Activated T-helper 2 cell treated with anti-CD3 and anti-CD28 coated beads, Interferon-gamma antibody, Interleukin-2, Interleukin-4, amounts not matched to agents 10 μg/mL and 5 μg/mL and 100 μg/mL, durations not matched to agents 14 hours and 24 hours and 36 hours (primary cell): ENCODE measurements at regions not wholly inside any gene's neighbourhood (a gene's known extent, or its start where the extent isn't known, plus 50 kb on each side); places are given as distances from the start of the nearest gene placed in this dataset.

ENCODE experiments used
- DNase-seq: peaks from one replicate; pipeline ENCODE4 v3.0.0; 2021; ENCODE audit warnings: low spot score
- H3K27ac Mint-ChIP-seq: one replicate; pipeline ENCODE4 v1.8.0; 2021; ENCODE audit warnings: mixed read lengths
- H3K27me3 Mint-ChIP-seq: one replicate; pipeline ENCODE4 v1.8.0; 2021; ENCODE audit warnings: low read depth, mixed read lengths
- H3K36me3 Mint-ChIP-seq: one replicate; pipeline ENCODE4 v1.8.0; 2021; ENCODE audit warnings: low read depth, mixed read lengths
- H3K4me1 Mint-ChIP-seq: one replicate; pipeline ENCODE4 v1.8.0; 2021; ENCODE audit warnings: low read depth, mixed read lengths
- H3K4me3 Mint-ChIP-seq: one replicate; pipeline ENCODE4 v1.8.0; 2021; ENCODE audit warnings: low read depth, mild to moderate bottlenecking, moderate library complexity, mixed read lengths
- H3K9me3 Mint-ChIP-seq: one replicate; pipeline ENCODE4 v1.8.0; 2021; ENCODE audit warnings: mixed read lengths
- intact Hi-C: fragments of 100-400 bp; cut with micrococcal nuclease; formaldehyde crosslinking; loops from one replicate; pipeline ENCODE4 v1.15.1; 2023

DNA sequence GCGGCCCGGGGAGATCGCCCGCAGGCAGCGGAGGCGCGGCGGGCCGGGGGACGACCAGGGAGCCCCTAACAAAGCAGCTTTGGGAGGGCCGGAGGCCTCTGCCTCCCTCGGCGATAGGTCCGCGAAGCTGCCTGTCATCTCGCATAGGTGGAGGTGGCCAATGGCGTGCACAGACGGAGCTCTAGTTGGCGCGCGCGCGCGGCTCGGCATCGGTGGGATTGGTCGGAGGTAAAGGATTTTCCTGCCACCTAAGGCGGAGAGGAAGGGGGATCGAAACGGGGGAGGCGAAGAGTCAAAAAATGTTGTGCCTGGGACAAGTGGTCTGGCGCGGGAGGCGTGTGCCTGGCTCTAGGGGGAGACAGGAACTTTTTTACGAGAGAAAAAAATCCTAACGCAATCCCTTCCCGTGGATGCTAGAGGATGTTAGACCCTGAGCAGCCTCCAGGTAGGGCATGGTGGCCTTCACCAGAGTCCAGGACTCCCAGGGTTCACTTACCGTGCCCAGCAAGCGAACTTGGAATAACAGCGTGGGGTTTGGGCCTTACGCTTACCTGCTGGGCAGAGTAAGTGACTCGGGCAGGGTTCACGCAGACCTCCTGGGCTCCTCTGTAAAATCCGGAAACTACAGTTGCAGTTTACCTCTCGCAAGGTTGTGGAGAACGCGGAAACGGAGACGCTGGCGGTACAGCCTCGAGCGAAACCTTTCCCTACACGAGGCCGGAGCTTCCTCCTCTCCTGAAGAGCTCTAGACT, 99.9 kb upstream of the SOD1 start:
- peak; percentile 89 for DNase-seq
- Mint-ChIP-seq H3K36me3 (peaks cover 8% of the 10 kb centered on the region), H3K27me3 (peaks cover 36% of the 10 kb centered on the region), H3K4me1 (peaks cover 28% of the 10 kb centered on the region), H3K27ac (peak overlapping the region; percentile 21), H3K4me3 (peak overlapping the region; percentile 81), H3K9me3 (no peaks in the 10 kb centered on the region)
- intact Hi-C loops = loop anchor here (2.0 to 10.0 kb wide), 6 partner anchors 99 to 842 kb away; partner anchors contain the start of genes KRTAP21-3 and SOD1

DNA sequence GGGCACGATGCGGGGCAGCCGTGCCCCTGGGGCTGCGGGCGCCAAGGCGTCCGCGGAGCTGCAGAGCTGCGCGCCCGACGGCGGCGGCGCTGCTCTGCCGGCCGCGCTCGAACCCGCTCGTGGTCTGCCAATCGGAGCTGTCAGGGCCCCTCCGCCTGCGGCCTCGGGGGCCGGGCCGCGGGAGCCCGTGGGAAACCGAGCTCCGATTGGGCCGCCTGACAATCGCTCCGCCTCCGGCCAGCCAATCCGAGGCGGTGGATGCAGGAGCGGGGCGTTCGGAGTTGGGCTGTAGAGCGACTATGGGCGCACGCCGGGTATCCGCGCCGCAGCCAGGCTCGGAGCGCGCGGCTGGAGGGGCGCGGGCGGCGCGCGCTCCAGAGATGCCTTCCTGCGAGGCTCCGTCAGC, 100.5 kb upstream of the SOD1 start:
- H3K4me1 Mint-ChIP-seq = peaks cover 34% of the 10 kb centered on the region
- no peaks in the 10 kb centered on the region for H3K9me3 Mint-ChIP-seq
- intact Hi-C loops = loop anchor here (2.0 to 10.0 kb wide), 6 partner anchors 100 to 842 kb away; partner anchors contain the start of genes KRTAP21-3 and SOD1
- peak overlapping the region; percentile 81 for H3K4me3 Mint-ChIP-seq
- no peak overlapping the region for H3K27ac Mint-ChIP-seq
- DNase-seq = peak; percentile 92
- peaks cover 8% of the 10 kb centered on the region for H3K36me3 Mint-ChIP-seq
- peaks cover 40% of the 10 kb centered on the region for H3K27me3 Mint-ChIP-seq

DNA sequence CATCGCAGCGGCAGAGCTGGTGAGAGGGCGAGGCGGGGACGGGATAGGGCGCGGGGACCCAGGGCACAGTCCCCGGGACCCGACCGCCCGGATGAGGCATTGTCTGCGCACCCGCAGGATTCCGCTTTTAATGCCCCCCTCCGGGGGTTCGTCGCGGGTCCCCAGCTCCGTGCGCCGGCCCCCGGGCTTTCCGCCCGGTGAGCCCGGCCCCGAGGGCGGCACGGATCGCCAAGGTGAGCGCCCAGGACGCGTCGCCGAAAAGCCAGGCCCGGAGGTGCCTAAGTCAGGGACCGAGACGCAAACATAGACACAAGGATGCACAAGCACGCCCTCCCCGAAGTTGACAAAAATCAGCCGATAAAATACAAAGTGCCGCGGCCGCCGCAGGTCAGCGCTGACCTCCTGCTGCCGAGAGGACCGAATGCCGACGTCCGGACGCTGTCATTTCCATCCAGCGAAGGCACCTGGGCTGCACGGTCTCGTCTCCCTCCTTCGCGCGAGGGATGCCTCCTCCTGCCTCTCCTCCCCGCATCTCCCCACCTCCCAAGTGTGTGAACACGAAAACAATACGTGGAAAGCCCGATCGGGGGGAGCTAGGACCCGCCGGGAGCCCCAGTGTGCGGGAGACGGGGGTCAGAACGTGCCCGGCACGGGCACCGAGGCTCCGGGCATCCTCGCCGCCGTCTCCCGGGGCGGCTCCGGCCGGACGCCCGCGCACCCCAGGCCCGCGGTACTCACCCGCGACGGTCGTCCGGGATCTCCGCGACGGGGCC, 101.1 kb upstream of the SOD1 start:
- Mint-ChIP-seq H3K27ac (no peak overlapping the region), H3K4me1 (peaks cover 39% of the 10 kb centered on the region), H3K36me3 (peaks cover 8% of the 10 kb centered on the region), H3K4me3 (peak overlapping the region; percentile 69), H3K9me3 (no peaks in the 10 kb centered on the region), H3K27me3 (peaks cover 45% of the 10 kb centered on the region)
- intact Hi-C loops = loop anchor here (2.0 to 10.0 kb wide), 6 partner anchors 100 to 841 kb away; partner anchors contain the start of genes KRTAP21-3 and SOD1
- DNase-seq = peak; percentile 17

DNA sequence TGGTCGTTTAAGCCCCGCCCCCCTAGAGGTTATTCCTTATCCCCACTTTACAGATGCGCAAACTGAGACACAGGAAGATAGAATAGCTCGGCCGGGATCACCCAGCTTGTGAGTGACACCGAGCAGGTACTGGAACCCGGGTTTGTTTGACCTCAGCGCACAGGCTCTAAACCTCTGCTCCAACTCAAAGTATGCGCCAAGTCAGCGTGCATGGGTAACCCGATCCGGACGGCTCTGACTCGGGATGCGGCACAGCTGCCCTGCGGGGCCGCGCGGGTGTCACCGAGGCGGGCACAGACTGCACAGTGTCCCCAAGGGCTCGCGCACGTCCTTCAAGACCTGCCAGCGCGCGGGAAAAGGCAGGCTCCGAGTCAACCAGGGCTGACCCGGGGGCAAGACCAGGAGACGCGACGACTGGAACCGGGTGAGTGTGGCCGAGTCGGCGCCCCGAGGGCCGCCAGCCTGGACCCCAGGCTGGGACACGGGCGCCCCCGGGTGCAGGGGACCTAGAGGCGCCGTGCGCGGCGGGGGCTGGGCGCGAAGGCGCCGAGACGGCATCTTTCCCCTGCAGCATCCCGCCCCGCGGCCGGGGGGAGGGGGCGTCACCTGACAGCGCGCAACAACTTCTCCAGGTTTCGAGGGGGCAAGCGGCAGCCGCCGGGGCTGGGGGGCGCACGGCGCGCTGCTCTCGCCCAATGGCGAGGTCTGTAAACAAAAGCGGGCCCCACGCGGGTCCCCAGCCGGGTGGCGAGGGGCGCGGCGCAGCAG, 101.9 kb upstream of the SOD1 start:
- Mint-ChIP-seq H3K27ac (no peak overlapping the region), H3K27me3 (peaks cover 53% of the 10 kb centered on the region), H3K4me1 (peaks cover 45% of the 10 kb centered on the region), H3K9me3 (no peaks in the 10 kb centered on the region), H3K4me3 (peak overlapping the region; percentile 68), H3K36me3 (peaks cover 8% of the 10 kb centered on the region)
- peak; percentile 11 for DNase-seq
- intact Hi-C loops = loop anchor here (2.0 to 10.0 kb wide), 6 partner anchors 101 to 840 kb away; partner anchors contain the start of genes KRTAP21-3 and SOD1

DNA sequence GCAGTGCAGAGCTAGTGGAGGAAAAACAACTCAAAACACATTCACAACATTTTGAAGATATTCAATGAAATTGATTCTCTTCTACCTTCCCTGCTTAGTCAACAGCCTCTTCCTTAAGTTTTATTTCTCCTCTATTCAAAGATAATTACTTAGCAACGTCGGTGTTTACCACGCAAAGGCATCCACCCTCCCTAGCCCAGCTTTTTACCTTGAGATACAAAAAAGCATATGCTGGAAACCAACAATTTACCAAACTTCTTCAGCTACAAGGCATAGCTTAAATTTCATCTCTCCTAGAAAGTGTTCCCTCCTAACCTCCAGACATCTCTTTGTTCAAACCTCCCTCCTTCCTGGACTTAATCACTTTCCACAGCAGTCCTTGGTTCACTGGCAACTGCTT, 102.8 kb upstream of the SOD1 start:
- Mint-ChIP-seq H3K4me3 (peak overlapping the region; percentile 68), H3K27me3 (peaks cover 55% of the 10 kb centered on the region)

DNA sequence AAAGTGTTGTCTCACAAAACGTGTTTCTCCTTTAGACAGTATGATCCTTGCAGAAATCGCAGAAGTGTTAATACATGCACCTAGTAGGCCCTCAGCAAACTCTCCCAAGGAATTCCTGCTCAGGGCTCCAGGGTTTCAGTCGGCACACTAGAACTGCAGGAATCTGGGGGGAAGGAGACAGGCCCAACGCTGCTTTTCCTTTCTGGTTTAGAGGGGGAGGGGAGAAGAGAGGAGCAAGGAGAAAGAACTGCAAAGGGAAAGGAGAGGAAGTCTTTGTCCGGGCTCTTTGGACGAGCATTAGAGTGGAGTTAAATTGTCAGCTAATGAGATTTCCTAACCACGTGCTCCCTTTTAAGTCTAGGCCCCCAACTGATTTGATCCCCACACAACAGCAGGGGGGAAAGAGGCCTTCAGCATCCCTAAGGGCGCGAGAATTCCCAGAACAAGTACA, 103.7 kb upstream of the SOD1 start:
- H3K9me3 Mint-ChIP-seq = no peaks in the 10 kb centered on the region
- H3K36me3 Mint-ChIP-seq = peaks cover 8% of the 10 kb centered on the region
- peaks cover 59% of the 10 kb centered on the region for H3K27me3 Mint-ChIP-seq
- DNase-seq = no peak
- no peak overlapping the region for H3K27ac Mint-ChIP-seq
- H3K4me3 Mint-ChIP-seq = no peak overlapping the region
- H3K4me1 Mint-ChIP-seq = peaks cover 46% of the 10 kb centered on the region
- intact Hi-C loops = loop anchor here (2.0 to 10.0 kb wide), 5 partner anchors 47 to 838 kb away; partner anchors contain the start of gene KRTAP21-3

More for the DNA sequence above, 102.8 kb upstream of the SOD1 start:
- Mint-ChIP-seq H3K4me1 (peaks cover 46% of the 10 kb centered on the region), H3K9me3 (no peaks in the 10 kb centered on the region), H3K27ac (no peak overlapping the region), H3K36me3 (peaks cover 8% of the 10 kb centered on the region)
- intact Hi-C loops = loop anchor here (5.0 to 10.0 kb wide), 3 partner anchors 156 to 839 kb away; partner anchors contain the start of gene KRTAP21-3
- no peak for DNase-seq

DNA sequence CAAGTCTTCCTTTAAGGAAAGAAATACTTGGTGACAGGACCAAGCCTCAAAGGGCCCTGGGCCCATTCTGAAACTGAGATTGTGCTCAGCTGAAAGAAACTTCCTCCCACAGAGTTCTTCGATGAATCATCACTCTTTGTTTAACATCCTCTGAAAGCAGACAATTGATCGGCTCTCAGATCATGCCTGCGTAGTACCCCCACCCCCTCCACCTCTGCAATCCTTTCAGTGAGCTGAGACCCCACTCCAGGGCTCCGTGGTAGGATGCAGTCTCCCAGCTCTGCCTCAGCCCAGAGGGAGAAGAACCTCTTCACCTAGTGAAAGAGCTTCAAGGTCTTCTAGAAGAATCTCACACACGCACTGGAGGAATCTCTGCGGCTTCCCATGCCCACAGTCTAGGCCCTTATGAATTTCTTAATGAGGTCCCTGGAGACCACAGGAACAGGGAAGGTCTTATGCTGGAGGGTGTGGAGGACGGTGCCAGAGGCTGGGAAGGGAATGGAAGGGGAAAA, 104.9 kb upstream of the SOD1 start:
- Mint-ChIP-seq H3K4me3 (no peak overlapping the region), H3K27ac (no peak overlapping the region), H3K36me3 (peaks cover 4% of the 10 kb centered on the region), H3K27me3 (peaks cover 60% of the 10 kb centered on the region), H3K9me3 (no peaks in the 10 kb centered on the region), H3K4me1 (peaks cover 42% of the 10 kb centered on the region)
- DNase-seq = peak; percentile 18
- intact Hi-C loops = loop anchor here (1.0 to 10.0 kb wide), 6 partner anchors 46 to 837 kb away; partner anchors contain the start of gene KRTAP21-3

DNA sequence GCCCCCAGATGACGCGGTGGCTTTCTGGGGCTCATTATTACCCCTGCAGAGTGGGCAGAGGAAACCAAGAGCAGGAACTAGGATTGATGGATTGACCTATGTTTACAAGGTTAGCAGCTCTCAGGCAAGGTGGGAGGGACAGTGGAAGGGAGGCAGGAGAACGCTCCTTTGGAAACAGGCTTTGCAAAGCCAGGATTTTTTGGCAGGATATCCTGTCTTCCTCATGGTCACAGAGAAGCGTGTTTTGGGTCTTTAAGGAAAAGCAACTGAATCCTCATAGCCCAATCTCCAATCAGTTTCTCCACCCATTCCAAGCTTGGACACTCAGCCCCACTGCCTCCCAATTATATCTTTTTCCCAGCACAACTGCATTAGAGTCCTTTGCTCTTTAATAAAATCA, 105.6 kb upstream of the SOD1 start:
- Mint-ChIP-seq H3K27ac (no peak overlapping the region), H3K9me3 (no peaks in the 10 kb centered on the region), H3K4me1 (peaks cover 43% of the 10 kb centered on the region), H3K4me3 (no peak overlapping the region), H3K36me3 (peaks cover 4% of the 10 kb centered on the region), H3K27me3 (peaks cover 62% of the 10 kb centered on the region)
- intact Hi-C loops = loop anchor here (1.0 to 10.0 kb wide), 4 partner anchors 45 to 459 kb away; no protein-coding TSS in a partner anchor
- DNase-seq = no peak

DNA sequence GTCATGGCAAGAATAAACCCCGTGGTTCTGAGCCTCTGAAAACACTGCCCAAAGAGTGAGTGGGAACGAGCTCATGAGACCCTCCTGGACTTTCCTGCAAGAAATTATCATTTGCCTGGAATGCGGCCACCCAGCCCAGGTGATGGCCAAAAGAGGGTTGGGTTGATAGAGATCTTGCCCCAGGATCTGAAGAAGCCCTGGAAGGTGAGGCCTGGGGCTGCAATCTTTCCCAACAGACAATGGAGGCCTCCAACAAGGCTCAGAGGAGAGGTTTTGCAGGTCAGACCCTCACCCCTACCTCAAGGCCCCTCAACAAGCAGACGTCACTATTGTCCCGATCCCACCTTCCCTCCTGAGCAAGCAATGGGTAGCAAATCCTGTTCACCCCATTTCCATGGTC, 106.0 kb upstream of the SOD1 start:
- H3K9me3 Mint-ChIP-seq = no peaks in the 10 kb centered on the region
- H3K27ac Mint-ChIP-seq = no peak overlapping the region
- peaks cover 66% of the 10 kb centered on the region for H3K27me3 Mint-ChIP-seq
- no peak overlapping the region for H3K4me3 Mint-ChIP-seq
- intact Hi-C loops = loop anchor here (10.0 kb wide), 1 partner anchor 459 kb away; no protein-coding TSS in a partner anchor
- no peak for DNase-seq
- H3K36me3 Mint-ChIP-seq = peaks cover 4% of the 10 kb centered on the region
- peaks cover 43% of the 10 kb centered on the region for H3K4me1 Mint-ChIP-seq

DNA sequence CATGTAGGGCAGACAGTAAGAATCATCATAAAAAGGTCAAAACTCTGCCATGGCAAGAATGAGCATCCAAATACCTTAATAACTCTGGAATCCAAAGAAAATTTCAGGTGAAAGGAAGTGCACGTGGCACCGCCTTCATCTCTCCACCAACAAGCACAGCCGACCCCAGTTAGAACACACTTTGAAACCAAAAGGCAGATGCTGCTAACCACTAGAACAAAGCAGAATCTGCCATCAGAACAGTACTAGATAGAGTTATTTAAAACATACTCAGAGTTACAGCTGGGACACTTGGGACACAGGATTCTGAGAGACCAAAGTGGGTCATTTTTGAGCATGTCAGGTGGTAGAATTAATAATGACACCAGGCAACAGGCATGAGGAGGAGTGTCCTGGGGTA, 106.7 kb upstream of the SOD1 start:
- Mint-ChIP-seq H3K4me1 (peaks cover 43% of the 10 kb centered on the region), H3K36me3 (peaks cover 4% of the 10 kb centered on the region), H3K27ac (no peak overlapping the region), H3K4me3 (no peak overlapping the region), H3K27me3 (peaks cover 70% of the 10 kb centered on the region), H3K9me3 (no peaks in the 10 kb centered on the region)
- intact Hi-C loops = loop anchor here (10.0 kb wide), 1 partner anchor 458 kb away; no protein-coding TSS in a partner anchor
- no peak for DNase-seq

DNA sequence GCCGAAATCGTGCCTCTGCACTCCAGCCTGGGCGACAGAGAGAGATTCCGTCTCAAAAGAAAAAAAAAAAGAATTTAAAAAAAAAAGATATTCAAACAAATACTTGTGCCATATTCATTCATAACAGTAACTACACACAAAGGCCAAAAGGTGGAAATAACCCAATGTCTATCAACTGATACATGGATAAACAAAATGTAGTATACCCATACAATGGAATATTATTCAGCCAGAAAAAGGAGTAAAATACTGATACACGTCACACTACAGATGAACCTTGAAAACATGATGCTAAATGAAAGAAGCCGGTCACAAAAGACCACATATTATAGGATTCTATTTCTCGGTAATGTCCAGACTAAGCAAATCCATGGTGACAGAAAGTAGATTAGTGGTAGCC, 109.4 kb upstream of the SOD1 start:
- H3K27me3 Mint-ChIP-seq = peaks cover 65% of the 10 kb centered on the region
- intact Hi-C loops = loop anchor here (10.0 kb wide), 1 partner anchor 455 kb away; no protein-coding TSS in a partner anchor
- no peaks in the 10 kb centered on the region for H3K36me3 Mint-ChIP-seq
- H3K4me3 Mint-ChIP-seq = no peak overlapping the region
- H3K4me1 Mint-ChIP-seq = peaks cover 27% of the 10 kb centered on the region
- DNase-seq = no peak
- H3K9me3 Mint-ChIP-seq = no peaks in the 10 kb centered on the region
- no peak overlapping the region for H3K27ac Mint-ChIP-seq

DNA sequence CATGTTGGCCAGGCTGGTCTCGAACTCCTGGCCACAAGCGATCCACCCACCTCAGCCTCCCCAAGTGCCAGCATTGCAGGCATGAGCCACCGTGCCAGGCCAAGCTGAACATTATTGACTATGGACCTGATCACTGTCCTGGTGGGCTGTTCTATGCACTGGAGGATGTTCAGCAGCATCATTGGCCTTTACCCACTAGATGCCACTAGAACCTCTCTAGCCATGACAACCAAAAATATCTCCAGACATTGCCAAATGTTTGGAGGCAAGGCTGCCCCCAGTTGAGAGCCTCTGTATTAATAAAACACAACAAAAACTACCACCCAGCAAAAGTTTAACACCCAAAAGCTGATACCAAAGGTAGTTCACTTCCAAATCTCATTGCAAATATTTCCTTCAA, 110.8 kb upstream of the SOD1 start:
- H3K36me3 Mint-ChIP-seq = no peaks in the 10 kb centered on the region
- H3K9me3 Mint-ChIP-seq = no peaks in the 10 kb centered on the region
- no peak for DNase-seq
- no peak overlapping the region for H3K4me3 Mint-ChIP-seq
- intact Hi-C loops = no loop called here
- H3K27me3 Mint-ChIP-seq = peaks cover 58% of the 10 kb centered on the region
- no peak overlapping the region for H3K27ac Mint-ChIP-seq
- peaks cover 13% of the 10 kb centered on the region for H3K4me1 Mint-ChIP-seq
